T47D (cell line): ENCODE measurements at regions not wholly inside any gene's neighbourhood (a gene's known extent, or its start where the extent isn't known, plus 50 kb on each side); places are given as distances from the start of the nearest gene placed in this dataset.
"Not testable (repeated sequence)": the region's sequence is repeated elsewhere in the genome, so short reads cannot be mapped to it uniquely, and the experiment has no call there.

Experiments used
- DNase-seq, 2 experiments: peaks; one replicate each; pipeline versions ENCODE4 v3.0.0 to v3.0.0-alpha.2; 2011 to 2012; ENCODE audit warnings: low read depth in 1 of 2, low spot score in 1 of 2
- JUND ChIP-seq: IDR thresholded peaks from 2 replicates; pipeline ENCODE4 v1.6.1; 2012; ENCODE audit warnings: low read depth
- in situ Hi-C: cut with HindIII; loops from 2 replicates; pipeline ENCODE4 v1.10.0; 2016; ENCODE audit warnings: low sequenced_read_pairs, low pct_unique_long_range_greater_than_20kb

- no peak for TF ChIP-seq JUND
- in situ Hi-C loops, result no loop called here
- DNase-seq, result no peak
These were observed 1308.0 kb upstream of the MIR17HG start for GRCh38 chr13:90039516-90039915.

DNA sequence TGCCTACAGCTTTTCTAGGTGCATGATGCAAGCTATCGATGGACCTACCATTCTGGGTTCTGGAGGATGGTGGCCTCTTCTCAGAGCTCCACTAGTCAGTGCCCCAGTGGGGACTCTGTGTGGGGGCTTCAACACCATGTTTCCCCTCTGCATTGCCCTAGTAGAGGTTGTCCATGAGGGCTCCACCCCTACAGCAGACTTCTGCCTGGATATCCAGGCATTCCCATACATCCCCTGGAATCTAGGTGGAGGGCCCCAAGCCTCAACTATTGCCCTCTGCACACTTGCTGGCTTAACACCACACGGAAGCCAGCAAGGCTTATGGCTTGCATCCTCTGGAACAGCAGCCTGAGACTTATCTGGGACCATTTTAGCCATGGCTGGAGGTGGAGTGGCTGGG is 1299.9 kb upstream of the MIR17HG start:
- no peak for DNase-seq
- TF ChIP-seq JUND, result no peak
- in situ Hi-C loops, result no loop called here

- no peak for TF ChIP-seq JUND
- in situ Hi-C loops, result no loop called here
- DNase-seq, result no peak
These were observed 1297.4 kb upstream of the MIR17HG start for GRCh38 chr13:90049989-90050671.

DNA sequence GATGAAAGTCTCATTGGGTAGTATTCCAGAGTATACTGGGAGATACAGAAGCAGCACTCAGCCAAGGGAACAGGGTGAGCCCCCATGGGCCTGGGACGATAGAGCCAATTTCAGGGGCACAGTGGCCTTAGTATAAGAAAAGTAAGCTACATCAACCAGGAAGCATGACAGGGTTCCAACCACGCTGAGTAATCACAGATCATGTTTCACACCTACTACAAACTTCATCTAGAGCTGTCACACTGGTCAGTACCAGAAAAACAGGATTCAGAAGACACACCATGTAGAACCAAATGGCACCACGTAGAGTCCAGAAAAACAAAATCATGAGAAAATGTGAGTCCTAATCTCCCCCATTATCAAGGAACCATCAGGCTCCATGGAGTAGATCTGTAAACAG is 1292.4 kb upstream of the MIR17HG start:
- in situ Hi-C loops, result no loop called here
- peak in 1 of 2 experiments; percentile 84 for DNase-seq
- no peak for TF ChIP-seq JUND

DNA sequence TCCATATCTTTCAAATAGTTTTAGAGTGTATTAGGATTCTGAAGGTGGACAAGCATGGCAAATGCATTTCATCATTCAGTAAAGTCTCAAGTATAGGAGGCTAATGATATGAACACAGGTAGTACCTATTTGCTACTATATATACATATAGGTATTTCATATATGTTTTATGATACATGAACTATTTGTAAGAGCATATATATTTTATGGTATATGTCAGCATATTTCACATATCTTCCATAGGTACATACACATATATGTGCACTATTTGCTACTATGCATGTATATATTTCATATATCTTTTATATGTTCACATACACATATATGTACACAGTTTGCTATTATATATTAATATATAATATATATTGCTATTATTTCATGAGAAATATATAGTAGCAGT is 1291.7 kb upstream of the MIR17HG start:
- in situ Hi-C loops, result no loop called here
- DNase-seq, result no peak
- no peak for TF ChIP-seq JUND

GRCh38 chr13:90064226-90064625 is 1283.3 kb upstream of the MIR17HG start:
- DNase-seq, in situ Hi-C loops: not testable (repeated sequence)

- no peak for TF ChIP-seq JUND
- in situ Hi-C loops, result no loop called here
- no peak for DNase-seq
These were observed 1278.8 kb upstream of the MIR17HG start for GRCh38 chr13:90068658-90069057.

DNA sequence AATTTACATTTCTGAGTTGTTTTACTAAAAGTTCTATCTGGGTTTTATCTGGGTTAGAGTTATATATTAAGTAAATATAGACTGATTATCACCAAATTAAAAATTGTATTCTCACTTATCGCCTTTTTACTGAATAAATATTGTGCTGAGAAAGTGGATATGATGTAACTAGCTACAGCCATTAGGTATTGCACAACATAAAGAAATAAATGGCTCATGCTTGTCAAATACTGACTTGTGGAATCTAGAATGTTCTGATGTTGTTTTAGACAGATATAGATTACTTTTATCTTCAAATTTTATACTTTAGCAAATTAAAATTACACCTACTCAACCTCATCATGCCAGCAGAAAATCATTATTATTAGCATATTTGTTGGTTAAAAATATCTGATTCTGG is 1277.1 kb upstream of the MIR17HG start:
- no peak for DNase-seq
- no peak for TF ChIP-seq JUND
- in situ Hi-C loops, result no loop called here

- DNase-seq, result no peak
- in situ Hi-C loops, result no loop called here
- TF ChIP-seq JUND, result no peak
These were observed 1276.5 kb upstream of the MIR17HG start for GRCh38 chr13:90070837-90071525.

- in situ Hi-C loops, result no loop called here
- DNase-seq, result no peak
- no peak for TF ChIP-seq JUND
These were observed 1262.7 kb upstream of the MIR17HG start for GRCh38 chr13:90084684-90085290.

- no peak for DNase-seq
- in situ Hi-C loops, result no loop called here
- TF ChIP-seq JUND, result no peak
These were observed 1258.4 kb upstream of the MIR17HG start for GRCh38 chr13:90089051-90089450.

- in situ Hi-C loops, result no loop called here
- no peak for DNase-seq
- no peak for TF ChIP-seq JUND
These were observed 1255.9 kb upstream of the MIR17HG start for GRCh38 chr13:90091611-90092010.

DNA sequence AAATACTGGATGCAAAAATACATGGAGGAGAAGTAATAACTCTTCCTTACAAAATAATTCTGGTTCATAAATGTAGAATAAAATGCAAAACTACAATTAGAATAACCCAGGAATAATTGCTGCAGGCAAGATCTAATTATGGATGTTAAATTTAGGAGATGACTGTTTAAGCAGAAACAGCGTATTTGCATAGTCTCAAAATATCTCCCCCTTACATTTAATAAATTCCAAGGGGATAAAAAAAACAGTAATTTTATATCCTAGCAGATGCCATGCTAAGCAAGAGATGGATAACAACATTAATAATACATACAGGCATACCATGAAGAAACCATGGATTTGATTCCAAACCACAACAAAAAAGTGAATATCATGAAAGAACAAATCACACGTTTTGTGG is 1253.1 kb upstream of the MIR17HG start:
- in situ Hi-C loops, result no loop called here
- DNase-seq, result no peak
- TF ChIP-seq JUND, result no peak
